ENCODE measurements at regions not wholly inside any gene's neighbourhood (a gene's known extent, or its start where the extent isn't known, plus 50 kb on each side); places are given as distances from the start of the nearest gene placed in this dataset.

GRCh38 chr1:87204441-87204840, 124.2 kb upstream of the LMO4 start:
- TF ChIP-seq, protein P1, sequence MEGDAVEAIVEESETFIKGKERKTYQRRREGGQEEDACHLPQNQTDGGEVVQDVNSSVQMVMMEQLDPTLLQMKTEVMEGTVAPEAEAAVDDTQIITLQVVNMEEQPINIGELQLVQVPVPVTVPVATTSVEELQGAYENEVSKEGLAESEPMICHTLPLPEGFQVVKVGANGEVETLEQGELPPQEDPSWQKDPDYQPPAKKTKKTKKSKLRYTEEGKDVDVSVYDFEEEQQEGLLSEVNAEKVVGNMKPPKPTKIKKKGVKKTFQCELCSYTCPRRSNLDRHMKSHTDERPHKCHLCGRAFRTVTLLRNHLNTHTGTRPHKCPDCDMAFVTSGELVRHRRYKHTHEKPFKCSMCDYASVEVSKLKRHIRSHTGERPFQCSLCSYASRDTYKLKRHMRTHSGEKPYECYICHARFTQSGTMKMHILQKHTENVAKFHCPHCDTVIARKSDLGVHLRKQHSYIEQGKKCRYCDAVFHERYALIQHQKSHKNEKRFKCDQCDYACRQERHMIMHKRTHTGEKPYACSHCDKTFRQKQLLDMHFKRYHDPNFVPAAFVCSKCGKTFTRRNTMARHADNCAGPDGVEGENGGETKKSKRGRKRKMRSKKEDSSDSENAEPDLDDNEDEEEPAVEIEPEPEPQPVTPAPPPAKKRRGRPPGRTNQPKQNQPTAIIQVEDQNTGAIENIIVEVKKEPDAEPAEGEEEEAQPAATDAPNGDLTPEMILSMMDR (IDR thresholded peaks at IDR 0.05 in 4 of 5, conservative IDR thresholded peaks at IDR 0.05 in 1 of 5): no peak
- no peak for TF ChIP-seq POLR2A (IDR thresholded peaks at IDR 0.05)
